ENCODE measurements at regions not wholly inside any gene's neighbourhood (a gene's known extent, or its start where the extent isn't known, plus 50 kb on each side); places are given as distances from the start of the nearest gene placed in this dataset.

- no peak for DNase-seq
These were observed 367.9 kb upstream of the MBL2 start for GRCh38 chr10:53140506-53140905.

- DNase-seq, result no peak
These were observed 363.3 kb upstream of the MBL2 start for GRCh38 chr10:53135897-53136253.

- no peak for DNase-seq
These were observed 362.8 kb upstream of the MBL2 start for GRCh38 chr10:53135213-53135896.

GRCh38 chr10:53134050-53134449 is 361.5 kb upstream of the MBL2 start:
- no peak for DNase-seq

GRCh38 chr10:53130337-53130736 is 357.8 kb upstream of the MBL2 start:
- DNase-seq, result no peak

- DNase-seq, result no peak
These were observed 355.1 kb upstream of the MBL2 start for GRCh38 chr10:53127686-53128085.

GRCh38 chr10:53123311-53123710 is 350.7 kb upstream of the MBL2 start:
- DNase-seq, result no peak

- DNase-seq, result no peak
These were observed 349.7 kb upstream of the MBL2 start for GRCh38 chr10:53122281-53122680.

- no peak for DNase-seq
These were observed 343.1 kb upstream of the MBL2 start for GRCh38 chr10:53115660-53116059.

- DNase-seq, result no peak
These were observed 338.9 kb upstream of the MBL2 start for GRCh38 chr10:53111529-53111928.

GRCh38 chr10:53109320-53109719 is 336.7 kb upstream of the MBL2 start:
- DNase-seq, result no peak

GRCh38 chr10:53108317-53108934 is 335.8 kb upstream of the MBL2 start:
- no peak for DNase-seq

- DNase-seq, result no peak
These were observed 335.1 kb upstream of the MBL2 start for GRCh38 chr10:53107711-53108110.

GRCh38 chr10:53102424-53102823 is 329.8 kb upstream of the MBL2 start:
- DNase-seq, result no peak

- no peak for DNase-seq
These were observed 321.3 kb upstream of the MBL2 start for GRCh38 chr10:53093878-53094277.

GRCh38 chr10:53091574-53091973 is 319.0 kb upstream of the MBL2 start:
- DNase-seq, result no peak

GRCh38 chr10:53088961-53089360 is 316.4 kb upstream of the MBL2 start:
- no peak for DNase-seq

- no peak for DNase-seq
These were observed 306.7 kb upstream of the MBL2 start for GRCh38 chr10:53079283-53079682.

- DNase-seq, result no peak
These were observed 304.4 kb upstream of the MBL2 start for GRCh38 chr10:53076948-53077347.

GRCh38 chr10:53075469-53075868 is 302.9 kb upstream of the MBL2 start:
- no peak for DNase-seq

GRCh38 chr10:53072144-53072543 is 299.6 kb upstream of the MBL2 start:
- no peak for DNase-seq

- no peak for DNase-seq
These were observed 299.0 kb upstream of the MBL2 start for GRCh38 chr10:53071505-53072125.

- no peak for DNase-seq
These were observed 296.4 kb upstream of the MBL2 start for GRCh38 chr10:53069013-53069412.

- DNase-seq, result no peak
These were observed 292.0 kb upstream of the MBL2 start for GRCh38 chr10:53064614-53065013.

- no peak for DNase-seq
These were observed 291.2 kb upstream of the MBL2 start for GRCh38 chr10:53063805-53064204.
